NCI-H2029 (cell line): ENCODE measurements at regions not wholly inside any gene's neighbourhood (a gene's known extent, or its start where the extent isn't known, plus 50 kb on each side); places are given as distances from the start of the nearest gene placed in this dataset.

Experiments
- DNase-seq: peaks from one replicate; lab custom pipeline; 2025; lab: John Stamatoyannopoulos, UW

- peak; percentile 43 for DNase-seq
Observed at GRCh38 chr6:118761645-118762044, 110.3 kb upstream of the CEP85L start.

GRCh38 chr6:118758946-118759345 lies 107.6 kb upstream of the CEP85L start:
- DNase-seq = no peak

GRCh38 chr6:118755941-118756646 lies 104.7 kb upstream of the CEP85L start:
- DNase-seq = no peak

GRCh38 chr6:118752803-118753202 lies 101.4 kb upstream of the CEP85L start:
- DNase-seq = no peak

- no peak for DNase-seq
Observed at GRCh38 chr6:118751072-118751471, 99.7 kb upstream of the CEP85L start.

- no peak for DNase-seq
Observed at GRCh38 chr6:118750143-118750542, 98.8 kb upstream of the CEP85L start.

- DNase-seq = peak; percentile 96
Observed at GRCh38 chr6:118748311-118749062, 97.1 kb upstream of the CEP85L start.

GRCh38 chr6:118746825-118747174 lies 95.4 kb upstream of the CEP85L start:
- DNase-seq = no peak

GRCh38 chr6:118746145-118746824 lies 94.9 kb upstream of the CEP85L start:
- no peak for DNase-seq

GRCh38 chr6:118745156-118745555 lies 93.8 kb upstream of the CEP85L start:
- no peak for DNase-seq

- DNase-seq = no peak
Observed at GRCh38 chr6:118744261-118744941, 93.0 kb upstream of the CEP85L start.

- no peak for DNase-seq
Observed at GRCh38 chr6:118743746-118744145, 92.4 kb upstream of the CEP85L start.

- no peak for DNase-seq
Observed at GRCh38 chr6:118740372-118740771, 89.0 kb upstream of the CEP85L start.

GRCh38 chr6:118739696-118740353 lies 88.4 kb upstream of the CEP85L start:
- no peak for DNase-seq

GRCh38 chr6:118736440-118736839 lies 85.0 kb upstream of the CEP85L start:
- no peak for DNase-seq

GRCh38 chr6:118735320-118735719 lies 83.9 kb upstream of the CEP85L start:
- no peak for DNase-seq

GRCh38 chr6:118725944-118726343 lies 74.6 kb upstream of the CEP85L start:
- DNase-seq = no peak

- DNase-seq = no peak
Observed at GRCh38 chr6:118724211-118724610, 72.8 kb upstream of the CEP85L start.

GRCh38 chr6:118722829-118723813 lies 71.7 kb upstream of the CEP85L start:
- no peak for DNase-seq

- DNase-seq = no peak
Observed at GRCh38 chr6:118720125-118720473, 68.7 kb upstream of the CEP85L start.
